Hepatocyte (in vitro differentiated cells): ENCODE measurements at regions not wholly inside any gene's neighbourhood (a gene's known extent, or its start where the extent isn't known, plus 50 kb on each side); places are given as distances from the start of the nearest gene placed in this dataset.

Experiments
- CTCF ChIP-seq: fragments of 200-600 bp; sonication (generic); IDR thresholded peaks from 2 replicates; pipeline ENCODE4 v1.5.1; 2016; ENCODE audit warnings: antibody characterized with exemption, mild to moderate bottlenecking; ENCODE audit not compliant: poor library complexity
- EZH2phosphoT487 ChIP-seq: fragments of 200-600 bp; sonication (generic); IDR thresholded peaks from one replicate; pipeline ENCODE4 v1.6.1; 2018; ENCODE audit warnings: antibody characterized with exemption, mild to moderate bottlenecking, low read depth, moderate library complexity; ENCODE audit not compliant: unreplicated experiment, severe bottlenecking

GRCh38 chr1:5812295-5812694 is 179.9 kb downstream of the NPHP4 start:
- no peak for TF ChIP-seq CTCF
- no peak for TF ChIP-seq EZH2phosphoT487
